Tibial artery (tissue), 4 donors: ENCODE measurements at regions not wholly inside any gene's neighbourhood (a gene's known extent, or its start where the extent isn't known, plus 50 kb on each side); places are given as distances from the start of the nearest gene placed in this dataset.

ENCODE experiments used
- DNase-seq, 2 donors: peaks; one replicate each; pipeline ENCODE4 v3.0.0-alpha.2; 2019
- H3K27ac ChIP-seq, 2 donors: fragments of 200-600 bp; sonication (generic) in 1 of 2; 1 replicate in 1 of 2; 2 replicates in 1 of 2; pipeline ENCODE4 v1.5.1; 2018 to 2019; ENCODE audit warnings: mild to moderate bottlenecking in 1 of 2
- H3K27me3 ChIP-seq, 2 donors: fragments of 200-600 bp; sonication (generic) in 1 of 2; one replicate each; pipeline versions ENCODE4 v1.5.1 to v1.6.0; 2016 to 2019
- H3K36me3 ChIP-seq, 3 donors: fragments of 200-600 bp; sonication (generic) in 2 of 3; one replicate each; pipeline ENCODE4 v1.5.1; 2016 to 2019; ENCODE audit warnings: mild to moderate bottlenecking in 2 of 3
- H3K4me1 ChIP-seq, 4 donors: fragments of 200-600 bp; sonication (generic) in 2 of 4; 1 replicate in 3 of 4; 2 replicates in 1 of 4; pipeline ENCODE4 v1.5.1; 2016 to 2019
- H3K4me3 ChIP-seq, 2 donors: fragments of 200-600 bp; sonication (generic) in 1 of 2; 1 replicate in 1 of 2; 2 replicates in 1 of 2; pipeline ENCODE4 v1.5.1; 2018 to 2019; ENCODE audit warnings: mild to moderate bottlenecking in 2 of 2
- H3K9me3 ChIP-seq, 3 donors: fragments of 200-600 bp; sonication (generic) in 1 of 3; one replicate each; pipeline ENCODE4 v1.5.1; 2016 to 2019
- CTCF ChIP-seq, 2 experiments: fragments of 200-600 bp in 1 of 2; fragments of 450-650 bp in 1 of 2; IDR thresholded peaks; one replicate each; pipeline ENCODE4 v1.5.1; 2017 to 2019; ENCODE audit warnings: antibody characterized with exemption in 2 of 2, mild to moderate bottlenecking in 1 of 2, moderate library complexity in 1 of 2
- intact Hi-C: fragments of 100-400 bp; cut with DNase I; formaldehyde crosslinking; loops from one replicate; pipeline ENCODE4 v1.15.0; 2023; ENCODE audit warnings: low total_unique reads

- H3K9me3 ChIP-seq, result no peaks in the 10 kb centered on the region
- H3K27ac ChIP-seq, result no peak overlapping the region
- H3K4me3 ChIP-seq, result no peak overlapping the region
- H3K27me3 ChIP-seq, result no peaks in the 10 kb centered on the region
- no peak for DNase-seq
- no peaks in the 10 kb centered on the region for H3K36me3 ChIP-seq
- no peak for TF ChIP-seq CTCF (IDR thresholded peaks at IDR 0.05)
- no peaks in the 10 kb centered on the region for H3K4me1 ChIP-seq
- intact Hi-C loops, result no loop called here
Measured at GRCh38 chr2:5959836-5960820, 267.9 kb downstream of the SOX11 start.

- Histone ChIP-seq H3K9me3 (no peaks in the 10 kb centered on the region), H3K36me3 (no peaks in the 10 kb centered on the region), H3K27ac (no peak overlapping the region), H3K4me1 (no peaks in the 10 kb centered on the region), H3K27me3 (no peaks in the 10 kb centered on the region), H3K4me3 (no peak overlapping the region)
- TF ChIP-seq CTCF (IDR thresholded peaks at IDR 0.05), result no peak
- DNase-seq, result no peak
- intact Hi-C loops, result no loop called here
Measured at GRCh38 chr2:5967506-5967905, 275.3 kb downstream of the SOX11 start.

- DNase-seq, result no peak
- no peaks in the 10 kb centered on the region for H3K4me1 ChIP-seq
- intact Hi-C loops, result no loop called here
- no peak for TF ChIP-seq CTCF (IDR thresholded peaks at IDR 0.05)
- H3K36me3 ChIP-seq, result no peaks in the 10 kb centered on the region
- no peak overlapping the region for H3K27ac ChIP-seq
- no peak overlapping the region for H3K4me3 ChIP-seq
- H3K27me3 ChIP-seq, result no peaks in the 10 kb centered on the region
- no peaks in the 10 kb centered on the region for H3K9me3 ChIP-seq
Measured at GRCh38 chr2:5969303-5969702, 277.1 kb downstream of the SOX11 start.

- H3K4me1 ChIP-seq, result no peaks in the 10 kb centered on the region
- no peak overlapping the region for H3K27ac ChIP-seq
- no peak overlapping the region for H3K4me3 ChIP-seq
- no peaks in the 10 kb centered on the region for H3K27me3 ChIP-seq
- no peak for TF ChIP-seq CTCF (IDR thresholded peaks at IDR 0.05)
- DNase-seq, result no peak
- H3K36me3 ChIP-seq, result no peaks in the 10 kb centered on the region
- H3K9me3 ChIP-seq, result no peaks in the 10 kb centered on the region
- intact Hi-C loops, result no loop called here
Measured at GRCh38 chr2:5970347-5970746, 278.2 kb downstream of the SOX11 start.

- Histone ChIP-seq H3K36me3 (no peaks in the 10 kb centered on the region), H3K9me3 (no peaks in the 10 kb centered on the region), H3K4me1 (no peaks in the 10 kb centered on the region), H3K27ac (no peak overlapping the region), H3K4me3 (no peak overlapping the region), H3K27me3 (no peaks in the 10 kb centered on the region)
- TF ChIP-seq CTCF (IDR thresholded peaks at IDR 0.05), result no peak
- intact Hi-C loops, result no loop called here
- no peak for DNase-seq
Measured at GRCh38 chr2:5974477-5974876, 282.3 kb downstream of the SOX11 start.
